ENCODE measurements at regions not wholly inside any gene's neighbourhood (a gene's known extent, or its start where the extent isn't known, plus 50 kb on each side); places are given as distances from the start of the nearest gene placed in this dataset.
"Not testable (repeated sequence)": the region's sequence is repeated elsewhere in the genome, so short reads cannot be mapped to it uniquely, and the experiment has no call there.

DNA sequence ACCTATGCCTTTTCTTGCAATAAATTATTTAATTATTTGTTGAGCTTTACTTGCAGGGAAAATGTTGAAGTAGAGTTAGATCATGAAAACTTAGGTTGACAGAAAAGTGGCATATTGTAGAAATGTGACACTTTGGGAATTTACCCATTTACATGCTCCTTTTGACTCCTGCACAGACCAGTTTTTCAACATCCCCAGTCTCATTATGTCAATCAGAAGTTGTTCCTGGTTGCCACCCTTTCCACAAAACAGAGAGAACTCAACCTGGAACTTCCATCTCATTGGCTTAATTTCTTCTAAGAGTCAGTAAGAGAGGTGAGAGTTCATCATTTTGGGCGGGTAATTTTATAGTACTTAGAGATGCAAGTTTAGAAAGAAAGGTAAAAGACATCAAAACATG, 284.6 kb upstream of the ANKRD50 start:
- TF ChIP-seq, protein P1, sequence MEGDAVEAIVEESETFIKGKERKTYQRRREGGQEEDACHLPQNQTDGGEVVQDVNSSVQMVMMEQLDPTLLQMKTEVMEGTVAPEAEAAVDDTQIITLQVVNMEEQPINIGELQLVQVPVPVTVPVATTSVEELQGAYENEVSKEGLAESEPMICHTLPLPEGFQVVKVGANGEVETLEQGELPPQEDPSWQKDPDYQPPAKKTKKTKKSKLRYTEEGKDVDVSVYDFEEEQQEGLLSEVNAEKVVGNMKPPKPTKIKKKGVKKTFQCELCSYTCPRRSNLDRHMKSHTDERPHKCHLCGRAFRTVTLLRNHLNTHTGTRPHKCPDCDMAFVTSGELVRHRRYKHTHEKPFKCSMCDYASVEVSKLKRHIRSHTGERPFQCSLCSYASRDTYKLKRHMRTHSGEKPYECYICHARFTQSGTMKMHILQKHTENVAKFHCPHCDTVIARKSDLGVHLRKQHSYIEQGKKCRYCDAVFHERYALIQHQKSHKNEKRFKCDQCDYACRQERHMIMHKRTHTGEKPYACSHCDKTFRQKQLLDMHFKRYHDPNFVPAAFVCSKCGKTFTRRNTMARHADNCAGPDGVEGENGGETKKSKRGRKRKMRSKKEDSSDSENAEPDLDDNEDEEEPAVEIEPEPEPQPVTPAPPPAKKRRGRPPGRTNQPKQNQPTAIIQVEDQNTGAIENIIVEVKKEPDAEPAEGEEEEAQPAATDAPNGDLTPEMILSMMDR (IDR thresholded peaks at IDR 0.05; ENCODE audit: poor library complexity, severe bottlenecking): no peak
- Histone ChIP-seq H3K9me3 (ENCODE audit: severe bottlenecking) (no peaks in the 10 kb centered on the region), H3K4me3 (ENCODE audit: severe bottlenecking) (no peak overlapping the region), H3K27ac (ENCODE audit: poor library complexity, severe bottlenecking) (no peak overlapping the region), H3K36me3 (ENCODE audit: low read depth) (no peaks in the 10 kb centered on the region), H3K4me1 (ENCODE audit: insufficient read depth, poor library complexity, severe bottlenecking) (no peaks in the 10 kb centered on the region), H3K27me3 (ENCODE audit: insufficient read depth, poor library complexity, severe bottlenecking) (no peaks in the 10 kb centered on the region)
- ATAC-seq (ENCODE audit: low read depth): no peak
- DNase-seq (ENCODE audit: low spot score): no peak

DNA sequence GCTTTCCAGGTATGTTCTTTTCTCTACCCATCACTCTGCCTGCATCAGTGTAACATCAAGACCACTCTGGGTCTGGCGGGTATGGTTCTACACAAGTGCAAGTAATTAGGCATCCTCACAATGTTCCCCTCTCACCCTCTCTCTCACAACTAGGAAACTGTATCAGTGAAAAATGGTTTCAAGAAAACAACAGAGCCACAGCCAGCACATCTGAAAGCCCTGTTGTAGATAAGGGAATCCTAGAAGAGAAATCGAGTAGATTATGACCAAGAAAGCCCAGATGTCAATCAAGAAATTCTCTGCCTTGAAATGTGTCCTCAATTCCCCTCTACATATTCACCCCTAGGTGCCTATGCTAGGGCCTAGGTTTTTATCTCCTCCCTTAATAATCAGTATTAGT, 281.3 kb upstream of the ANKRD50 start:
- DNase-seq (ENCODE audit: low spot score): no peak
- Histone ChIP-seq H3K27me3 (ENCODE audit: insufficient read depth, poor library complexity, severe bottlenecking) (no peaks in the 10 kb centered on the region), H3K4me3 (ENCODE audit: severe bottlenecking) (no peak overlapping the region), H3K36me3 (ENCODE audit: low read depth) (no peaks in the 10 kb centered on the region), H3K9me3 (ENCODE audit: severe bottlenecking) (no peaks in the 10 kb centered on the region), H3K27ac (ENCODE audit: poor library complexity, severe bottlenecking) (no peak overlapping the region), H3K4me1 (ENCODE audit: insufficient read depth, poor library complexity, severe bottlenecking) (no peaks in the 10 kb centered on the region)
- ATAC-seq (ENCODE audit: low read depth): no peak
- TF ChIP-seq, protein P1 (IDR thresholded peaks at IDR 0.05; ENCODE audit: poor library complexity, severe bottlenecking): no peak

DNA sequence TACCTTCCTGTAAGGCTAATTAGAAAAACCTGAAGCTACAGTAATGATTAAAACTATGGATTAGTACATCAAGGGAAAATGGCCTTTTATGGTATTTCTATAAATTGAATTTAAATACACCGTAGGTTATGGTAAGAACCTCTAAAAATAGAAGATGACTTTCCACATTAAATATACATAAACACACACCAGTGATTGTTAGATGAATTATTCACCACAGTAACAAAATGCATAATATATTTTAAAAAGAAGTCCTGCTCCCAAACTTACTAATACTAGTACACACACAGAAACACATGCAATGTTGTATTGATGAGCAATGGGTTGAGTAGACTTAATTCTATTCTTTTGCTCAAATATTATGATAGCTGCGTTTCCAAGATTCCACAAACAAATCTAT, 277.9 kb upstream of the ANKRD50 start:
- no peak overlapping the region for H3K4me3 ChIP-seq (ENCODE audit: severe bottlenecking)
- H3K27ac ChIP-seq (ENCODE audit: poor library complexity, severe bottlenecking): no peak overlapping the region
- no peaks in the 10 kb centered on the region for H3K27me3 ChIP-seq (ENCODE audit: insufficient read depth, poor library complexity, severe bottlenecking)
- no peaks in the 10 kb centered on the region for H3K36me3 ChIP-seq (ENCODE audit: low read depth)
- DNase-seq (ENCODE audit: low spot score) (no peak), ATAC-seq (ENCODE audit: low read depth) (no peak)
- no peaks in the 10 kb centered on the region for H3K9me3 ChIP-seq (ENCODE audit: severe bottlenecking)
- TF ChIP-seq, protein P1 (IDR thresholded peaks at IDR 0.05; ENCODE audit: poor library complexity, severe bottlenecking): no peak
- no peaks in the 10 kb centered on the region for H3K4me1 ChIP-seq (ENCODE audit: insufficient read depth, poor library complexity, severe bottlenecking)

DNA sequence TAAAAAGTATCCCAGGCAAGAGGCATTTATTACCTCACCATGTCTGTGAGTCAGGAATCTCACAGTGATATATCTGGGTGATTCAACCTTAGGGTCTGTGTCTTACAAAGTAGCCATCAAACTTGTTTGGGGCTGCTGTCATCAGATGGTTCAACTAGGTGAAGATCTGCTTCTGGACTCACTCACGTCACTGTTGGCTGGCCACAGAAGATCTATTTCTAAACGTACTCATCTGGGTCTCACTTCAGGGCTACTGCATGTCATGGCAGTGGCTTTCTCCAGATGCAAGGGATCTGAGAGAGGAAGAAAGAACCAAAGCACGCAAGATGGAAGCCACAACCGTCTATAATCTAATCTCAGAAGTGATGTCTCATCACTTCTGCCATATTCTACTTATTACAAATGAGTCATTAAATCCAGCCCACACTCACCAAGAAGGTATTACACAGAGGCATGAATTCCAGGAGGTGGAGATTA, 267.8 kb upstream of the ANKRD50 start:
- ATAC-seq (ENCODE audit: low read depth) (no peak), DNase-seq (ENCODE audit: low spot score) (no peak)
- no peaks in the 10 kb centered on the region for H3K27me3 ChIP-seq (ENCODE audit: insufficient read depth, poor library complexity, severe bottlenecking)
- H3K36me3 ChIP-seq (ENCODE audit: low read depth): no peaks in the 10 kb centered on the region
- no peak overlapping the region for H3K27ac ChIP-seq (ENCODE audit: poor library complexity, severe bottlenecking)
- TF ChIP-seq, protein P1 (IDR thresholded peaks at IDR 0.05; ENCODE audit: poor library complexity, severe bottlenecking): no peak
- no peaks in the 10 kb centered on the region for H3K4me1 ChIP-seq (ENCODE audit: insufficient read depth, poor library complexity, severe bottlenecking)
- H3K4me3 ChIP-seq (ENCODE audit: severe bottlenecking): no peak overlapping the region
- no peaks in the 10 kb centered on the region for H3K9me3 ChIP-seq (ENCODE audit: severe bottlenecking)

GRCh38 chr4:124978536-124978935, 266.0 kb upstream of the ANKRD50 start:
- not testable (repeated sequence) for H3K9me3 ChIP-seq (ENCODE audit: severe bottlenecking); DNase-seq (ENCODE audit: low spot score); H3K27ac ChIP-seq (ENCODE audit: poor library complexity, severe bottlenecking); H3K27me3 ChIP-seq (ENCODE audit: insufficient read depth, poor library complexity, severe bottlenecking); H3K36me3 ChIP-seq (ENCODE audit: low read depth); ATAC-seq (ENCODE audit: low read depth); H3K4me3 ChIP-seq (ENCODE audit: severe bottlenecking)
- H3K4me1 ChIP-seq (ENCODE audit: insufficient read depth, poor library complexity, severe bottlenecking): peaks cover 11% of the 10 kb centered on the region

Data from RWPE2 (cell line).